ENCODE measurements at regions not wholly inside any gene's neighbourhood (a gene's known extent, or its start where the extent isn't known, plus 50 kb on each side); places are given as distances from the start of the nearest gene placed in this dataset.

DNA sequence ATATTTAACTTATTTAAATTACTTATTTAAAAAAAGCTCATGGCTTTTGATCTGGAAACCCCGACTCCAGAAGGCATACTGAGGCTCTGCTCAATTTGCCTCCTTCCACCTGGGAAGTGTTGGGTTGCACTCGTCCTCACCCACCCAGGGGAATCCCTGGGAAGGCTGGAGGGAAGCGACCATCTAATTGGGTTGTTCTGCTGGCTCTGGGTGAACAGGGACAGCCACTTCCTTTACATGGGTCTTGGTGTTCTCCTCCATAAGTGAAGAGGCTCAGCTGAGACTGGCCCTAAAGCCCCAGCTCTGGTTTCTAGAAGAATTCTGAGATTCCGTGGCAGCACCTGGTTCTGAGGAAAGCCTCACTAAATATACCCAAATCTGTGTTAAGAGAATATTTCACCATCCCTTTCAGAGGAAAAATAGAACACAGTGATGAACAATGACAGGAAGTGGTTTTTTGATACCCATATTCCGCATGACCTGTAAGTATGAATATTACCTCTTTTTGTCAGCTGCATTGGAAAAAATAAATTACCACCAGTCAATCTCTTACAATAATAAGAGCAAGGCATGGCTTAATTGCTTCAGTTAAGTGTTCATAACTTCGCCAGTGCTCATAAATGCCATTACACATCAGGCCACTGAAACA, 131.1 kb upstream of the SHH start:
- Histone ChIP-seq H3K4me1 (ENCODE audit: control insufficient read depth in 4 of 4, insufficient read depth in 4 of 4, low read length in 3 of 4) (no peaks in the 10 kb centered on the region), H3K27ac (ENCODE audit: low read depth in 1 of 2, low read length in 2 of 2) (no peak overlapping the region), H3K9me3 (ENCODE audit: control insufficient read depth in 4 of 4, low read length in 3 of 4) (peaks cover 0 to 7% (median 2%) of the 10 kb centered on the region in 4 donors), H3K36me3 (ENCODE audit: control insufficient read depth in 4 of 4, insufficient read depth in 3 of 4, low read depth in 1 of 4, low read length in 3 of 4) (no peaks in the 10 kb centered on the region), H3K9ac (ENCODE audit: low read depth in 1 of 2, low read length in 2 of 2) (no peak overlapping the region), H3K4me3 (ENCODE audit: low read depth in 1 of 3, low read length in 3 of 3) (no peak overlapping the region), H3K27me3 (ENCODE audit: control insufficient read depth in 4 of 4, insufficient read depth in 4 of 4, low read length in 3 of 4) (peaks cover 0 to 2% (median 0%) of the 10 kb centered on the region in 4 donors)
- DNase-seq (ENCODE audit: low spot score): no peak
- TF ChIP-seq, protein P1, sequence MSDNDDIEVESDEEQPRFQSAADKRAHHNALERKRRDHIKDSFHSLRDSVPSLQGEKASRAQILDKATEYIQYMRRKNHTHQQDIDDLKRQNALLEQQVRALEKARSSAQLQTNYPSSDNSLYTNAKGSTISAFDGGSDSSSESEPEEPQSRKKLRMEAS (IDR thresholded peaks at IDR 0.05): no peak
- no peak for TF ChIP-seq YY1 (IDR thresholded peaks at IDR 0.05)
- no peak for TF ChIP-seq TAF1 (conservative IDR thresholded peaks at IDR 0.05)
- TF ChIP-seq, protein P2, sequence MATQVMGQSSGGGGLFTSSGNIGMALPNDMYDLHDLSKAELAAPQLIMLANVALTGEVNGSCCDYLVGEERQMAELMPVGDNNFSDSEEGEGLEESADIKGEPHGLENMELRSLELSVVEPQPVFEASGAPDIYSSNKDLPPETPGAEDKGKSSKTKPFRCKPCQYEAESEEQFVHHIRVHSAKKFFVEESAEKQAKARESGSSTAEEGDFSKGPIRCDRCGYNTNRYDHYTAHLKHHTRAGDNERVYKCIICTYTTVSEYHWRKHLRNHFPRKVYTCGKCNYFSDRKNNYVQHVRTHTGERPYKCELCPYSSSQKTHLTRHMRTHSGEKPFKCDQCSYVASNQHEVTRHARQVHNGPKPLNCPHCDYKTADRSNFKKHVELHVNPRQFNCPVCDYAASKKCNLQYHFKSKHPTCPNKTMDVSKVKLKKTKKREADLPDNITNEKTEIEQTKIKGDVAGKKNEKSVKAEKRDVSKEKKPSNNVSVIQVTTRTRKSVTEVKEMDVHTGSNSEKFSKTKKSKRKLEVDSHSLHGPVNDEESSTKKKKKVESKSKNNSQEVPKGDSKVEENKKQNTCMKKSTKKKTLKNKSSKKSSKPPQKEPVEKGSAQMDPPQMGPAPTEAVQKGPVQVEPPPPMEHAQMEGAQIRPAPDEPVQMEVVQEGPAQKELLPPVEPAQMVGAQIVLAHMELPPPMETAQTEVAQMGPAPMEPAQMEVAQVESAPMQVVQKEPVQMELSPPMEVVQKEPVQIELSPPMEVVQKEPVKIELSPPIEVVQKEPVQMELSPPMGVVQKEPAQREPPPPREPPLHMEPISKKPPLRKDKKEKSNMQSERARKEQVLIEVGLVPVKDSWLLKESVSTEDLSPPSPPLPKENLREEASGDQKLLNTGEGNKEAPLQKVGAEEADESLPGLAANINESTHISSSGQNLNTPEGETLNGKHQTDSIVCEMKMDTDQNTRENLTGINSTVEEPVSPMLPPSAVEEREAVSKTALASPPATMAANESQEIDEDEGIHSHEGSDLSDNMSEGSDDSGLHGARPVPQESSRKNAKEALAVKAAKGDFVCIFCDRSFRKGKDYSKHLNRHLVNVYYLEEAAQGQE (IDR thresholded peaks at IDR 0.05): no peak
- 78% methylated on average over 6 of the region's 6 CpGs for WGBS

DNA sequence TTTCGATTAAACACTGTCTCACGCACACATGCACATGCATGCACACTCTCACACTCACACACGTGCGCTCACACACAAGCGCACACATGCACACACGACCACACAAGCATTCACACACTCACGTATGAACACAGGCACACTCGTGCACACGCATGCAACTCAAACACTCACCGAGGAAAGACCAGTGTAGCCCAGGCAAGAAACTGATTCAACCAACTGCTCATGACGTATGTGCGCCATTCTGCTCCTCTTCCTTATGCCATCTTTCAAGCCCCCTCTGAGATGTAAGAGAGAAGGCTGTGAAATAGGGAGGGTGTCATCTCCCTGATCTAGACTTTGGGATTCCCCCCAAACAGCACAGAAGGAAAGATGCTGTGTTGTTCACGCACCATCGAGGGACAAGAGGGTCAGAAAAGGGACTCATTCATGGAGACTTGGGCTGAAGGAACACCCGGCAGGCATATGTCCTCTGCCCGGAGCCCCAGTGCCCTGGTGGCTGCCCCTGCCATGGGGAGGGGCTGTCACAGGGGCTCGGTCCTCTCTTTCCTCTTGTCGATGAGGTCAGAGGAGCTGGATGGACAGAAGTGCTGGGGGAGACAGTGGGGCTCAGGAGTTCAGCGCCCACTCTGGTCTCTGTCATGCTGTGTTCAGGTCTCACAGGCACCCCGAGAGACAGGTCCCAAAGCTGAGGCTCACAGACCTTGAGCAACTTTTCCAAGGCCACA, 130.1 kb upstream of the SHH start:
- H3K9ac ChIP-seq (ENCODE audit: low read depth in 1 of 2, low read length in 2 of 2): no peak overlapping the region
- no peak for DNase-seq (ENCODE audit: low spot score)
- TF ChIP-seq TAF1 (conservative IDR thresholded peaks at IDR 0.05) (no peak), FOXA2 (IDR thresholded peaks at IDR 0.05) (no peak), HNF4A (conservative IDR thresholded peaks at IDR 0.05) (no peak), JUND (IDR thresholded peaks at IDR 0.05) (no peak), RXRA (IDR thresholded peaks at IDR 0.05) (no peak), HNF4G (IDR thresholded peaks at IDR 0.05) (no peak), SP1 (IDR thresholded peaks at IDR 0.05) (no peak), FOXA1 (IDR thresholded peaks at IDR 0.05) (no peak)
- TF ChIP-seq, protein P2 (IDR thresholded peaks at IDR 0.05): no peak
- TF ChIP-seq, protein P3, sequence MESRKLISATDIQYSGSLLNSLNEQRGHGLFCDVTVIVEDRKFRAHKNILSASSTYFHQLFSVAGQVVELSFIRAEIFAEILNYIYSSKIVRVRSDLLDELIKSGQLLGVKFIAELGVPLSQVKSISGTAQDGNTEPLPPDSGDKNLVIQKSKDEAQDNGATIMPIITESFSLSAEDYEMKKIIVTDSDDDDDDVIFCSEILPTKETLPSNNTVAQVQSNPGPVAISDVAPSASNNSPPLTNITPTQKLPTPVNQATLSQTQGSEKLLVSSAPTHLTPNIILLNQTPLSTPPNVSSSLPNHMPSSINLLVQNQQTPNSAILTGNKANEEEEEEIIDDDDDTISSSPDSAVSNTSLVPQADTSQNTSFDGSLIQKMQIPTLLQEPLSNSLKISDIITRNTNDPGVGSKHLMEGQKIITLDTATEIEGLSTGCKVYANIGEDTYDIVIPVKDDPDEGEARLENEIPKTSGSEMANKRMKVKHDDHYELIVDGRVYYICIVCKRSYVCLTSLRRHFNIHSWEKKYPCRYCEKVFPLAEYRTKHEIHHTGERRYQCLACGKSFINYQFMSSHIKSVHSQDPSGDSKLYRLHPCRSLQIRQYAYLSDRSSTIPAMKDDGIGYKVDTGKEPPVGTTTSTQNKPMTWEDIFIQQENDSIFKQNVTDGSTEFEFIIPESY (IDR thresholded peaks at IDR 0.05): no peak
- TF ChIP-seq, protein P4, sequence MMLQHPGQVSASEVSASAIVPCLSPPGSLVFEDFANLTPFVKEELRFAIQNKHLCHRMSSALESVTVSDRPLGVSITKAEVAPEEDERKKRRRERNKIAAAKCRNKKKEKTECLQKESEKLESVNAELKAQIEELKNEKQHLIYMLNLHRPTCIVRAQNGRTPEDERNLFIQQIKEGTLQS (IDR thresholded peaks at IDR 0.05): no peak

More for the DNA sequence above, 130.1 kb upstream of the SHH start:
- Histone ChIP-seq H3K4me3 (ENCODE audit: low read depth in 1 of 3, low read length in 3 of 3) (no peak overlapping the region), H3K27ac (ENCODE audit: low read depth in 1 of 2, low read length in 2 of 2) (no peak overlapping the region), H3K27me3 (ENCODE audit: control insufficient read depth in 4 of 4, insufficient read depth in 4 of 4, low read length in 3 of 4) (peaks cover 0 to 2% (median 0%) of the 10 kb centered on the region in 4 donors), H3K4me1 (ENCODE audit: control insufficient read depth in 4 of 4, insufficient read depth in 4 of 4, low read length in 3 of 4) (no peaks in the 10 kb centered on the region), H3K36me3 (ENCODE audit: control insufficient read depth in 4 of 4, insufficient read depth in 3 of 4, low read depth in 1 of 4, low read length in 3 of 4) (no peaks in the 10 kb centered on the region), H3K9me3 (ENCODE audit: control insufficient read depth in 4 of 4, low read length in 3 of 4) (peaks cover 0 to 7% (median 4%) of the 10 kb centered on the region in 4 donors)
- WGBS: 88% methylated on average over 20 of the region's 20 CpGs
